Activated T-helper 2 cell treated with anti-CD3 and anti-CD28 coated beads, Interferon-gamma antibody, Interleukin-2, Interleukin-4, amounts not matched to agents 10 μg/mL and 5 μg/mL and 100 μg/mL, durations not matched to agents 14 hours and 24 hours and 36 hours (primary cell): ENCODE measurements at regions not wholly inside any gene's neighbourhood (a gene's known extent, or its start where the extent isn't known, plus 50 kb on each side); places are given as distances from the start of the nearest gene placed in this dataset.
A peak's percentile ranks its signal among the peaks of the same experiment; 100 is the strongest.

ENCODE experiments used
- DNase-seq: peaks from one replicate; pipeline ENCODE4 v3.0.0; 2021; ENCODE audit warnings: low spot score
- H3K27ac Mint-ChIP-seq: one replicate; pipeline ENCODE4 v1.8.0; 2021; ENCODE audit warnings: mixed read lengths
- H3K27me3 Mint-ChIP-seq: one replicate; pipeline ENCODE4 v1.8.0; 2021; ENCODE audit warnings: low read depth, mixed read lengths
- H3K36me3 Mint-ChIP-seq: one replicate; pipeline ENCODE4 v1.8.0; 2021; ENCODE audit warnings: low read depth, mixed read lengths
- H3K4me1 Mint-ChIP-seq: one replicate; pipeline ENCODE4 v1.8.0; 2021; ENCODE audit warnings: low read depth, mixed read lengths
- H3K4me3 Mint-ChIP-seq: one replicate; pipeline ENCODE4 v1.8.0; 2021; ENCODE audit warnings: low read depth, mild to moderate bottlenecking, moderate library complexity, mixed read lengths
- H3K9me3 Mint-ChIP-seq: one replicate; pipeline ENCODE4 v1.8.0; 2021; ENCODE audit warnings: mixed read lengths
- intact Hi-C: fragments of 100-400 bp; cut with micrococcal nuclease; formaldehyde crosslinking; loops from one replicate; pipeline ENCODE4 v1.15.1; 2023

GRCh38 chr13:74620308-74620707 lies 486.1 kb upstream of the KLF12 start:
- no peak overlapping the region for H3K27ac Mint-ChIP-seq
- no peaks in the 10 kb centered on the region for H3K27me3 Mint-ChIP-seq
- H3K9me3 Mint-ChIP-seq = no peaks in the 10 kb centered on the region
- intact Hi-C loops = no loop called here
- H3K36me3 Mint-ChIP-seq = no peaks in the 10 kb centered on the region
- no peaks in the 10 kb centered on the region for H3K4me1 Mint-ChIP-seq
- DNase-seq = no peak
- no peak overlapping the region for H3K4me3 Mint-ChIP-seq

DNA sequence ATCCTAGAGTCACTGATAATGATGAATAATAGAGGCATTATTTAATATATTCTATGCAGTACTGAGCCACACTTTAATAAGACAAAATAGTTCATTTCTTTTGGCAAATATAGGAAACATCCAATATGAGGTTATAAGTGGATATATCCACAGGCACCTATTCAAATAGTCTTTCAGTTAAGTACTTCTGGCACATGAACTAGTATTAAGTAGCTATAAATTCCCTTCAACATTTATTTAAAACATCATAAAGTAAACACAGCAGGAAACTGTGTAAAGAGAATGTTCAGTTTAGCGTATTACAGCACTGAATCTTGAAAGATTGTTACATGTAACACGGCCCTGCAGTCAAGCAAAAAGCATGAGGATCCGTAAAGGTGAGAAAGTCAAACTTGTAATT lies 463.3 kb upstream of the KLF12 start:
- H3K4me3 Mint-ChIP-seq = no peak overlapping the region
- intact Hi-C loops = no loop called here
- no peak for DNase-seq
- H3K36me3 Mint-ChIP-seq = no peaks in the 10 kb centered on the region
- H3K27ac Mint-ChIP-seq = no peak overlapping the region
- no peaks in the 10 kb centered on the region for H3K27me3 Mint-ChIP-seq
- H3K4me1 Mint-ChIP-seq = no peaks in the 10 kb centered on the region
- no peaks in the 10 kb centered on the region for H3K9me3 Mint-ChIP-seq

DNA sequence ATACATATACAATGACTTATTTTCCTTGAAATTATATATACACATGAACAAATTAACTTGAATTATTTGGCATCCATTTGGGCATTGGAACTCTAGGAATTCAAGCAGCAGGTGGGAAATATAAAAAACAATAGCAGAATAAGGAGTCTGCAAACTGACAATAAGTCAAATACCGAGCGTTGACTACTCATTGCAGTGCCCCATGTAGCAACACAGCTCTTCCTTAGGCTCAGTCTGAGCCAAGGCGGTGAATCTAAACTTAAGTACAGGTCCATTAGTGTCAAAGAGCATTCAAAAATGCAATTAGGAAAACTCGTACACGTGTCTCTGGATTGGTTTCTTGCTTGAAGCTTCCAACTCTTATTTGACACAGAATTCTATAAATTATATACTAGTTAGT lies 462.5 kb upstream of the KLF12 start:
- no peak for DNase-seq

DNA sequence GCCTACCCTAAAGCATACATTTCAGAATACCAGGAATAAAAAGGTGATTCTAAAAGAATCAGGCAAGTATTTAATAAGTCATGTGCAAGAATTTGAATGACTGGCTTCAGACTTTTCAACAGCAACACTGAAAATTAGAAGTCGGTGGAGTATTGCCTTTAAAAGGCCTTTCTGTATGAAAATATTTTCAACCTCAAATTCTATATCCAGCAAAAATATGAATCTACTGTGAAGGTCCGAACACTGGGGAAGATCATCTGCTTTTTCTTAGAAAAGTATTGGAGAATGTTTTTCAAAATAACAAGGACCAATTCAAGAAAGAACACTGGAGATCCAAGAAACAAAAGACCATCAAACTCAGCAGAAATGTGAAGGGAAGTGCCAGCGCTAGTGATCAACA lies 459.5 kb upstream of the KLF12 start:
- H3K4me3 Mint-ChIP-seq = no peak overlapping the region
- intact Hi-C loops = no loop called here
- DNase-seq = no peak
- no peaks in the 10 kb centered on the region for H3K36me3 Mint-ChIP-seq
- H3K27me3 Mint-ChIP-seq = no peaks in the 10 kb centered on the region
- no peak overlapping the region for H3K27ac Mint-ChIP-seq
- no peaks in the 10 kb centered on the region for H3K9me3 Mint-ChIP-seq
- no peaks in the 10 kb centered on the region for H3K4me1 Mint-ChIP-seq

More for the DNA sequence above, 462.5 kb upstream of the KLF12 start:
- no peaks in the 10 kb centered on the region for H3K27me3 Mint-ChIP-seq
- H3K9me3 Mint-ChIP-seq = no peaks in the 10 kb centered on the region
- intact Hi-C loops = no loop called here
- H3K4me1 Mint-ChIP-seq = no peaks in the 10 kb centered on the region
- no peak overlapping the region for H3K27ac Mint-ChIP-seq
- H3K36me3 Mint-ChIP-seq = no peaks in the 10 kb centered on the region
- no peak overlapping the region for H3K4me3 Mint-ChIP-seq

- H3K27ac Mint-ChIP-seq = no peak overlapping the region
- no peak for DNase-seq
- intact Hi-C loops = no loop called here
- no peak overlapping the region for H3K4me3 Mint-ChIP-seq
- no peaks in the 10 kb centered on the region for H3K4me1 Mint-ChIP-seq
- no peaks in the 10 kb centered on the region for H3K9me3 Mint-ChIP-seq
- H3K27me3 Mint-ChIP-seq = no peaks in the 10 kb centered on the region
- no peaks in the 10 kb centered on the region for H3K36me3 Mint-ChIP-seq
Observed at GRCh38 chr13:74586847-74587246, 452.6 kb upstream of the KLF12 start.

DNA sequence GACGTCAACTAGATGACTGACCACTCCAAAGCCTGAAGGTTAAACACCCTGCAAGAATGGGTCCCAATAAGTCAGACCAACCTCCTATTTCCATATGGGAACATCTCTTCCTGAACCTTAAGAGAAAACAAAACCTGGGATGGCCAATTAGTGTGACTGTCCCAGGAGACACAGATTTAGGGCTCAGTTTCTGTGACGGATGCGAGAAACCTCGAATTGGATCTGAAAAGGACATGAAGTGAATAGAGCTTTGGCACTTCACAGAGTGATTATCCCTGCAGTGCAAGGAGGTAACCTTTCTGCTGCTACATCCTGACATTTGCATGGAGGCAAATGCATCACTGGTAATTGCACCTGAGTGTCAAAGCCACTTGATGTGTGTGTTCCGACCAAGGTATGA lies 442.2 kb upstream of the KLF12 start:
- no peak for DNase-seq
- Mint-ChIP-seq H3K27ac (no peak overlapping the region), H3K36me3 (no peaks in the 10 kb centered on the region), H3K27me3 (peaks cover 40% of the 10 kb centered on the region), H3K9me3 (no peaks in the 10 kb centered on the region), H3K4me1 (no peaks in the 10 kb centered on the region), H3K4me3 (no peak overlapping the region)
- intact Hi-C loops = loop anchor here (10.0 kb wide), 1 partner anchor 648 kb away; no protein-coding TSS in a partner anchor

DNA sequence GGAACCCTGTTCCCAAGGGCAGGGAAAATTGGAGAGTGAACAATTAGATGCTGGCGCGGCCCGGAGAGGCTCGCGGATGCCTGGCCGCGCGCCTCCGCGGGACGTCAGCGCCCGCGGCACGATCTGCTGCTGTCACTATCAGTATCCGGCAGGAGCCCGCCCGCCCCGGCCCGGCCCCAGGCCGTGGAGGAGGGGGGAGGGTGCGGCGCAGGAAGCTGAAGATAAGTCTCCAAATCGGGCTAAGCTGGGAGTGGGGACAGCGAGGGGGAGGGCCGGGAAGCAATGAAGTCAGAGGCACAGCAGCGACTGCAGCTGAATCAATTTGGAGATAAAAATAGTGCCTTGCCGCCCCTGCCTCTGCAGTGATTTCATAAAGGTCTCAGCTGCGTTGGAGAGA lies 441.5 kb upstream of the KLF12 start:
- Mint-ChIP-seq H3K4me1 (no peaks in the 10 kb centered on the region), H3K27me3 (peaks cover 40% of the 10 kb centered on the region), H3K27ac (no peak overlapping the region), H3K4me3 (peak overlapping the region; percentile 26), H3K9me3 (no peaks in the 10 kb centered on the region), H3K36me3 (no peaks in the 10 kb centered on the region)
- DNase-seq = peak; percentile 22
- intact Hi-C loops = loop anchor here (10.0 kb wide), 1 partner anchor 649 kb away; no protein-coding TSS in a partner anchor

DNA sequence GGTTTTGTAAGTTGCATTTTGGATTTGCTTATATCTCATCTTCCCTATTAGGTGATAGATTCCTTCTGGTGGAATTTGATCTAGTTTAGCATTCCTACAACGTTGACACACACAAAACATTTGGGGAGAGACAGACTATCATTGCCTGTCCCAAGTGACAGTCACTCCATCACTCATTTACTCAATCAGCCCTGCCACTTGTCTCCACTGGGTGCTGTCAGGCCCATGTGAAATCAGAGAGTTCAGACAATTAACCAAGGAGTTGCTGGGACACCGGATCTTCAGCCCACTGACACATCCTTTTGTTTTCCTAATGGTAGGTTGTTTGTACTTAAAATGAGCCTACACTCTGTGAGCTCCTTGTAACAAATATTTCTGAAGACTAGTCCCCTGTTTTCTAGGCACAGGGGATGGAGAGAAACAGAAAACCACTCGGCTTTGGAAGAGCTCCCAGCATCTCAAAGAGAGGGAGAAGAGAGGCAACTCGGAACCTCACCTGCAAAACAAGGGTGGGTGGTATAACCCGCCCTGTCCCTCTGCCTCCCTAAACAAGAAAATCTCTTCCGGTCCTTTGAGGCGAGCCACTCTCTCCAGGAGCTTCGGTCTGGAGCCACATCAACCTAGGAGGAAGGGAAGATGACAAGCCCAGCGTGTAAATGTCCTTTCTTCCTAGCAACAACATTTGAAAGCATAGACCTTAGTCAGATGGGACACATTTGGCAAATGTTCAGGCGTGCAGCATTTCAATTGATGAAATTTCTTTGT lies 440.9 kb upstream of the KLF12 start:
- no peaks in the 10 kb centered on the region for H3K36me3 Mint-ChIP-seq
- no peak for DNase-seq
- no peaks in the 10 kb centered on the region for H3K9me3 Mint-ChIP-seq
- peak overlapping the region; percentile 26 for H3K4me3 Mint-ChIP-seq
- intact Hi-C loops = loop anchor here (10.0 kb wide), 1 partner anchor 650 kb away; no protein-coding TSS in a partner anchor
- H3K27ac Mint-ChIP-seq = no peak overlapping the region
- peaks cover 40% of the 10 kb centered on the region for H3K27me3 Mint-ChIP-seq
- H3K4me1 Mint-ChIP-seq = no peaks in the 10 kb centered on the region

DNA sequence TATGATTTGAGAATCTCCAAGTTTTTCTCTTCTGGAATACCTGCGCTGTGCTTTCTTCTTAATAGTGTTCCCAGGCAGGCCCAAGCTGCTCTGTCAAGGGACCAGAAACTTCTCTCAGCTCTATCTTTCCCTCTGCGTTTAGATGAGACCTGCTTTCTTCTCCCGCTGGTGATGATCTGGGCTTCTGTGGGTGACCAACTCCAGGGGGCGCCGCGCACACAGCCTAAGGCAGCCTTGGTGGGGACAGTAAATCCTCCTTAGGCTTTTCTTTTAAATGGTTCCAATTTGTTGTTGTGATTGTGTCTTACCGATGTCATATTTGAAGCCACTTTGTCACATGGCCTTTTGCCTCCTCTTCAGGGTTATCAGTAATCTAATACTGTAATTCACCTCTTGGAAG lies 439.4 kb upstream of the KLF12 start:
- Mint-ChIP-seq H3K36me3 (no peaks in the 10 kb centered on the region), H3K27ac (no peak overlapping the region), H3K9me3 (no peaks in the 10 kb centered on the region), H3K4me3 (no peak overlapping the region), H3K4me1 (no peaks in the 10 kb centered on the region), H3K27me3 (peaks cover 38% of the 10 kb centered on the region)
- intact Hi-C loops = loop anchor here (10.0 kb wide), 1 partner anchor 651 kb away; no protein-coding TSS in a partner anchor
- no peak for DNase-seq

- DNase-seq = no peak
- Mint-ChIP-seq H3K27ac (no peak overlapping the region), H3K27me3 (peaks cover 31% of the 10 kb centered on the region)
Observed at GRCh38 chr13:74571811-74572210, 437.6 kb upstream of the KLF12 start.

DNA sequence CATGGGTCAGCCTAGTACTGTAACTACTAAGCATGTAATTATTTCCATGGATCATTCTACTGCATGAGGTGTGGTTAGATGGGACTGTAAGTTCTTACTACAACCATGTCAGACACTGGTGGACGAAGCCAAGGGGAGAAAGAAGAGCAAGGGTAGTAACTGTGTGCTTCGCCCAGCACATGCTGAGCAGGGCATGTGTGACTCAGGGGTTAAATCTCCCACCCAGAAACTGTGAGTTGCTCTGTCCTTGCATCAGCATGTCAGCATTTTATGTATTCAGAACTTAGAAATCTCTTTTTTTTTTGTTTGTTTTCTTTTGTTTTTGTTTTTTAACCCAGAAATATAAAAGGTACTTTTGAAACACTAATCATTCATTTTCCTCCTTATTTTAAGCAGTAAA lies 436.6 kb upstream of the KLF12 start:
- Mint-ChIP-seq H3K4me3 (no peak overlapping the region), H3K9me3 (no peaks in the 10 kb centered on the region), H3K4me1 (no peaks in the 10 kb centered on the region), H3K36me3 (no peaks in the 10 kb centered on the region), H3K27ac (no peak overlapping the region), H3K27me3 (peaks cover 22% of the 10 kb centered on the region)
- no peak for DNase-seq
- intact Hi-C loops = loop anchor here (10.0 kb wide), 1 partner anchor 654 kb away; no protein-coding TSS in a partner anchor

More at GRCh38 chr13:74571811-74572210, 437.6 kb upstream of the KLF12 start:
- intact Hi-C loops = loop anchor here (10.0 kb wide), 1 partner anchor 653 kb away; no protein-coding TSS in a partner anchor
- no peaks in the 10 kb centered on the region for H3K36me3 Mint-ChIP-seq
- H3K4me1 Mint-ChIP-seq = no peaks in the 10 kb centered on the region
- H3K9me3 Mint-ChIP-seq = no peaks in the 10 kb centered on the region
- H3K4me3 Mint-ChIP-seq = no peak overlapping the region

DNA sequence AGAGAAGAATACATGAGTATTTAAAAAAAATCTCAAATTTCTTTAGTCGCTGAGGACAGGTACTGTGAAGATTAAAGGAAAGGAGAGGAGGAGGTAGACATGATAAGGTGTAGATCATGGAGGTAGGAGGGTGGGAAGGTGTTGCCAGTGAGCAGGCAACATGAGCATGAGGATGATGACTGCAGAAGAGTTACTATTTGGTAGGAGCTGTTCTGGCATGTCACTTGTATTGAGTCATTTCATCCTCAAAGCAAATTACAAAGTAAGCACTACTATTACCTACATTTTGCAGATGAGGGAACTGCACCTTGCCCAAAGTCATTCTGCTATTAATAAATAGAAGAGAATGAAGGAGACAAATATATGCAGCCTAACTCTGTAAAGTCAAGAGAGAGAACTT lies 435.8 kb upstream of the KLF12 start:
- intact Hi-C loops = loop anchor here (10.0 kb wide), 1 partner anchor 655 kb away; no protein-coding TSS in a partner anchor
- H3K9me3 Mint-ChIP-seq = no peaks in the 10 kb centered on the region
- DNase-seq = no peak

DNA sequence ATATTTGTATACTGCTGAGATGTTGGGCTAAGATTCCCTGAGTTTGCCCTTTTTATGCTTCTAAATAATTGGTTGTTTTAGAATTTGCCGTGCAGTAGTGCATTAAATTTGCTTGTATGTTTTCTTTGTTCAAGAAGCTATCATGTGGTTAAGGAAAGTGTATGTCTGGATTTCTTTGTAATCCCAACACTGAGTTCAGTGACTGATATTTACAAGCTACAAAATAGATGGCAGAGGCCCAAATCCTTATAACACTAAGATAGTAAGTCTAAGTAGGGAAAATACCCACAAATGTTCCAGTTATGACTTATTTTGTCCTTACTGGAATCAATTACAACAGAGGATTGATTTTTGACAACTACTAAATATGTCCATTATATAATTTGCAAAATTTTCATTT lies 435.0 kb upstream of the KLF12 start:
- Mint-ChIP-seq H3K4me1 (no peaks in the 10 kb centered on the region), H3K4me3 (no peak overlapping the region), H3K36me3 (no peaks in the 10 kb centered on the region), H3K9me3 (no peaks in the 10 kb centered on the region), H3K27me3 (peaks cover 11% of the 10 kb centered on the region), H3K27ac (no peak overlapping the region)
- DNase-seq = no peak
- intact Hi-C loops = no loop called here

More for the DNA sequence above, 435.8 kb upstream of the KLF12 start:
- H3K36me3 Mint-ChIP-seq = no peaks in the 10 kb centered on the region
- no peak overlapping the region for H3K4me3 Mint-ChIP-seq
- no peak overlapping the region for H3K27ac Mint-ChIP-seq
- H3K4me1 Mint-ChIP-seq = no peaks in the 10 kb centered on the region
- H3K27me3 Mint-ChIP-seq = peaks cover 17% of the 10 kb centered on the region
